Ishikawa (cell line): ENCODE measurements at regions not wholly inside any gene's neighbourhood (a gene's known extent, or its start where the extent isn't known, plus 50 kb on each side); places are given as distances from the start of the nearest gene placed in this dataset.

Experiments used
- CEBPB ChIP-seq: IDR thresholded peaks from 2 replicates; pipeline ENCODE4 v1.6.1; 2012
- CREB1 ChIP-seq: IDR thresholded peaks from 2 replicates; pipeline ENCODE4 v1.6.1; 2012; ENCODE audit warnings: low read depth
- EGR1 ChIP-seq: IDR thresholded peaks from 2 replicates; pipeline ENCODE4 v1.6.1; 2012
- EP300 ChIP-seq: IDR thresholded peaks from 2 replicates; pipeline ENCODE4 v1.6.1; 2012; ENCODE audit warnings: borderline replicate concordance
- FOXM1 ChIP-seq: IDR thresholded peaks from 2 replicates; pipeline ENCODE4 v1.6.1; 2012; ENCODE audit warnings: low read depth, borderline replicate concordance
- MAX ChIP-seq: IDR thresholded peaks from 2 replicates; pipeline ENCODE4 v1.6.1; 2012
- NFIC ChIP-seq: IDR thresholded peaks from 2 replicates; pipeline ENCODE4 v1.6.1; 2012
- RAD21 ChIP-seq: IDR thresholded peaks from 2 replicates; pipeline ENCODE4 v1.6.1; 2012; ENCODE audit warnings: low read depth
- REST ChIP-seq: IDR thresholded peaks from 2 replicates; pipeline ENCODE4 v1.6.1; 2012; ENCODE audit warnings: low read depth, mild to moderate bottlenecking
- TAF1 ChIP-seq: IDR thresholded peaks from 2 replicates; pipeline ENCODE4 v1.6.1; 2012; ENCODE audit warnings: low read depth, mild to moderate bottlenecking
- TEAD4 ChIP-seq: IDR thresholded peaks from 2 replicates; pipeline ENCODE4 v1.6.1; 2012
- USF1 ChIP-seq: IDR thresholded peaks from 2 replicates; pipeline ENCODE4 v1.6.1; 2012
- YY1 ChIP-seq: IDR thresholded peaks from 2 replicates; pipeline ENCODE4 v1.6.1; 2012; ENCODE audit warnings: low read depth
- ZBTB7A ChIP-seq: IDR thresholded peaks from 2 replicates; pipeline ENCODE4 v1.6.1; 2012; ENCODE audit warnings: low read depth

GRCh38 chr7:28355635-28356319 lies 56.5 kb upstream of the CREB5 start:
- no peak for TF ChIP-seq MAX
- TF ChIP-seq TAF1, result no peak

- TF ChIP-seq TEAD4 (no peak), CREB1 (no peak), CEBPB (no peak), MAX (no peak), TAF1 (no peak), EP300 (no peak), REST (no peak)
Measured at GRCh38 chr7:28356619-28357018, 55.7 kb upstream of the CREB5 start.

- no peak for TF ChIP-seq ZBTB7A
Measured at GRCh38 chr7:28358423-28358868, 53.9 kb upstream of the CREB5 start.

GRCh38 chr7:28360739-28361138 lies 51.6 kb upstream of the CREB5 start:
- TF ChIP-seq MAX (no peak), EP300 (no peak), ZBTB7A (no peak), NFIC (no peak), RAD21 (0 out of 2 replicates have a peak, but pooled peaks have one; percentile 15), YY1 (no peak)

- no peak for TF ChIP-seq RAD21
- no peak for TF ChIP-seq CREB1
- no peak for TF ChIP-seq ZBTB7A
- no peak for TF ChIP-seq EP300
- TF ChIP-seq CEBPB, result no peak
- TF ChIP-seq TAF1, result no peak
- no peak for TF ChIP-seq USF1
- TF ChIP-seq FOXM1, result no peak
- no peak for TF ChIP-seq EGR1
- TF ChIP-seq TEAD4, result no peak
- no peak for TF ChIP-seq NFIC
Measured at GRCh38 chr7:28361551-28361950, 50.8 kb upstream of the CREB5 start.

- TF ChIP-seq EP300, result no peak
- no peak for TF ChIP-seq NFIC
- TF ChIP-seq USF1, result no peak
- TF ChIP-seq REST, result no peak
- no peak for TF ChIP-seq MAX
- TF ChIP-seq RAD21, result no peak
- TF ChIP-seq TEAD4, result no peak
- TF ChIP-seq ZBTB7A, result no peak
- no peak for TF ChIP-seq YY1
- TF ChIP-seq CEBPB, result no peak
- no peak for TF ChIP-seq TAF1
- TF ChIP-seq EGR1, result no peak
Measured at GRCh38 chr7:28362182-28362581, 50.1 kb upstream of the CREB5 start.
